H1 (cell line): ENCODE measurements at regions not wholly inside any gene's neighbourhood (a gene's known extent, or its start where the extent isn't known, plus 50 kb on each side); places are given as distances from the start of the nearest gene placed in this dataset.

Experiments used
- CBX5 ChIP-seq: fragments of 300-800, 300-1000 bp; sonication (generic); IDR thresholded peaks from 2 replicates; pipeline ENCODE4 v1.7.1; 2016; ENCODE audit warnings: antibody characterized with exemption, low read length, low read depth
- CBX8 ChIP-seq: fragments of 300-800, 300-1000 bp; sonication (generic); IDR thresholded peaks from 2 replicates; pipeline ENCODE4 v1.7.1; 2016; ENCODE audit warnings: low read depth, low read length, borderline replicate concordance

GRCh38 chr20:17012546-17013226 is 214.2 kb upstream of the PCSK2 start (continued):
- TF ChIP-seq CBX8 = no peak
- TF ChIP-seq CBX5 = no peak
